ENCODE measurements at regions not wholly inside any gene's neighbourhood (a gene's known extent, or its start where the extent isn't known, plus 50 kb on each side); places are given as distances from the start of the nearest gene placed in this dataset.

DNA sequence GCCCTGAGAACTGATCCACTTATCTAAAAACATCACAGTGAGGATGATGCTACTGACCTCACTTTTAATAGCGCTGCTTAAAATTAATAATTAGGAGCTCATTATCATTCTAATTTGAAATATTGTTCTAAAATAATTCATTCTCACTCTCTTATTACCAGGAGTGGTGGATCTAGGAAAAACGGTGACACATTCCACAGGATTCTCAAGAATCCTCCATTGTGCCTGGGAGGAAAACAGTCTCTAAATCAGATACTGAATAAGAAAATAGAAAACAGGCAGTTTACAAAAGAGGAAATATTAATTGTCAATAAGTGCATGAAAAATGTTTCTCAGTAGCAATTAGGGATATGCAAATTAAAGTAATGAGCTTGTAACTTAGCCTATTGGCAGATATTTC lies 187.4 kb downstream of the TENT5A start:
- no peak overlapping the region for H3K4me3 ChIP-seq (ENCODE audit: low read depth, low read length)
- DNase-seq (ENCODE audit: low read depth) = no peak
- TF ChIP-seq, protein P1, sequence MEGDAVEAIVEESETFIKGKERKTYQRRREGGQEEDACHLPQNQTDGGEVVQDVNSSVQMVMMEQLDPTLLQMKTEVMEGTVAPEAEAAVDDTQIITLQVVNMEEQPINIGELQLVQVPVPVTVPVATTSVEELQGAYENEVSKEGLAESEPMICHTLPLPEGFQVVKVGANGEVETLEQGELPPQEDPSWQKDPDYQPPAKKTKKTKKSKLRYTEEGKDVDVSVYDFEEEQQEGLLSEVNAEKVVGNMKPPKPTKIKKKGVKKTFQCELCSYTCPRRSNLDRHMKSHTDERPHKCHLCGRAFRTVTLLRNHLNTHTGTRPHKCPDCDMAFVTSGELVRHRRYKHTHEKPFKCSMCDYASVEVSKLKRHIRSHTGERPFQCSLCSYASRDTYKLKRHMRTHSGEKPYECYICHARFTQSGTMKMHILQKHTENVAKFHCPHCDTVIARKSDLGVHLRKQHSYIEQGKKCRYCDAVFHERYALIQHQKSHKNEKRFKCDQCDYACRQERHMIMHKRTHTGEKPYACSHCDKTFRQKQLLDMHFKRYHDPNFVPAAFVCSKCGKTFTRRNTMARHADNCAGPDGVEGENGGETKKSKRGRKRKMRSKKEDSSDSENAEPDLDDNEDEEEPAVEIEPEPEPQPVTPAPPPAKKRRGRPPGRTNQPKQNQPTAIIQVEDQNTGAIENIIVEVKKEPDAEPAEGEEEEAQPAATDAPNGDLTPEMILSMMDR (IDR thresholded peaks at IDR 0.05; ENCODE audit: low read depth, low read length, missing control alignments) = no peak

DNA sequence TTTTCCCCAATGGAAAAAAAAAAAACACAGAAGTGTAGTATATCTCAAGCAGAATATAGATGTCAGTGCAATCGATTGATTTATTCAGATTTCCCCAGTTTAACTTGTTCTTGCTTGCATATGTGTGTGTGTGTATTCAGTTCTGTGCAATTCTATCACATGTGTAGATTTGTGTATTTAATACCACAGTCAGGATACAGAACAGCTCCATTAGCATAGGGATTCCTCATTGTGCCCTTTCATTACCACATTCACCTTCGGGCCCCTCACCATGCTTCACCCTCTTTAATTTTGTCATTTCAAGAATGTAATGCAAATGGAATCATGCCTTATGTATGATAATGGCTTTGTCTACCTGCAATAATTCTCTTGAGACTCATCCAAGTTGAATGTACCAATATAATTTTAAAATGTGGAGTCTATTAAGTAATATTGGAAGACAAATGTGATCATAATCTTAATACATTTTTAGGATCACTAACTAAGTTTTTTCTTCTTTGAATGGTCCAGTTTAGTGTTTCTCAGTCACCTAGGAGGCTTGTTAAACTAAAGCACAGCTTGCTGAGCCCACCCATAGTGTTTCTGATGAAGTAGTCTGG lies 187.9 kb downstream of the TENT5A start:
- TF ChIP-seq, protein P1 (IDR thresholded peaks at IDR 0.05; ENCODE audit: low read depth, low read length, missing control alignments) = no peak
- no peak for DNase-seq (ENCODE audit: low read depth)
- H3K4me3 ChIP-seq (ENCODE audit: low read depth, low read length) = no peak overlapping the region

DNA sequence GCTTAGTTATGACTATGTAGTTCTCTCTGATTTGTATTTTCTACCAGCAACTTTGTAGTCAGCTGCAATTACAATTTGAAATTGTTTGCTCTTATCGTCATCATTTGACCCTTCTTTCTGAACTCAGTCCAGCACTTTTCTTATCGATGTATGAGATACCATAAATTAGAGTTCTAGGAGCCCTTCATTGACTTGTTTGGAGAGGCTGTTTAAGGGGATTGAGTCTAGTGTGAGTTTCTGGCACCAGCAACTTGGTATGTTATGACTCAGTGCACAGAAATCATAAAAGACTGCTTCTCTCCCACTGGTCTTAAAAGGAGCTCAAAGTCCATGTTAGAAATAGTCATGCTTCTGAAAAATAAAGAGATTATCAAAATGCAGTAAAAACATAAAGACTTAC lies 190.3 kb downstream of the TENT5A start:
- H3K4me3 ChIP-seq (ENCODE audit: low read depth, low read length) = no peak overlapping the region

DNA sequence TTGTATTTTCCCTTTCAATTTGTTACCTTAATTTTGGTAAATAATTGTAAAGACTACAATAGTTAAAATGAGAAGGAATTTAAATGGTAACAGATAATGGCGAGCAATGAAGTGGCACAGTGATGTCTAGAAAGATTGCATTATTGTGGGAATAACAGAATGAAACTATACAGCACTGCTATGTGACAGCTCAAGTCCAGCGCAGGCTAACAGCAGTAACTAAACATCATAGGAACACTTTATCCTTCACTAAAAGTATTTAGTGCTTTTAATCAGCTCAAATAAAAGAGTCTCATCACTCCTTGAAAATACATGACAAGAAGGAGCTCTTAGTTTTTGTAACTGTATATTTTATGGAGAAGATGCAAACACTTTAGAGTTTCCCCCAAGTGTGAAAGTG lies 190.8 kb downstream of the TENT5A start:
- no peak overlapping the region for H3K4me3 ChIP-seq (ENCODE audit: low read depth, low read length)
- no peak for DNase-seq (ENCODE audit: low read depth)
- TF ChIP-seq, protein P1 (IDR thresholded peaks at IDR 0.05; ENCODE audit: low read depth, low read length, missing control alignments) = no peak

More for the DNA sequence above, 190.3 kb downstream of the TENT5A start:
- TF ChIP-seq, protein P1 (IDR thresholded peaks at IDR 0.05; ENCODE audit: low read depth, low read length, missing control alignments) = no peak
- no peak for DNase-seq (ENCODE audit: low read depth)

DNA sequence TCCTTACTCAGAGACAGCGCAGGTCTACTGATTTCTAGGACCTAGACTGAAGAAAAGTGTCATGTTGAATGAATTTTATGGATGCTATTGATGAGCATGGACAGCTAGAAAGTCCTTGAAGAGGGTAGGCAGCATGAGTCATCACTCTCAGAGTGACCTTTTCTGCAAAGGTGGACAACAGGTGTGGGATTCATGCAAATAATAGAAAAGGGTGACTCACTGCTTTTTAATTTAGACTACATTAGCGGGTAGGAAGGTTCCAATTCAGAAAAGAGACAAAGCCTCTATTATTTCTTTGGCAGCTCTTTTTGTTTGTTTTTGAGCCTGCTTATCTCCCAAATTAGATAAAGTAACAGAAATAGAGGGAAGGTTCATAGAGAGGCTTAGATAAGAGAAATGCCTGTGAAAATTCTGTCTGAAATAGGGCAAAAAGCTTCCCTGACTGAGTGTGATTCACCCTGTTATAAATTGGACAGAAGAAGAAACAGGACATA lies 191.4 kb downstream of the TENT5A start:
- no peak for DNase-seq (ENCODE audit: low read depth)
- no peak overlapping the region for H3K4me3 ChIP-seq (ENCODE audit: low read depth, low read length)
- TF ChIP-seq, protein P1 (IDR thresholded peaks at IDR 0.05; ENCODE audit: low read depth, low read length, missing control alignments) = no peak

DNA sequence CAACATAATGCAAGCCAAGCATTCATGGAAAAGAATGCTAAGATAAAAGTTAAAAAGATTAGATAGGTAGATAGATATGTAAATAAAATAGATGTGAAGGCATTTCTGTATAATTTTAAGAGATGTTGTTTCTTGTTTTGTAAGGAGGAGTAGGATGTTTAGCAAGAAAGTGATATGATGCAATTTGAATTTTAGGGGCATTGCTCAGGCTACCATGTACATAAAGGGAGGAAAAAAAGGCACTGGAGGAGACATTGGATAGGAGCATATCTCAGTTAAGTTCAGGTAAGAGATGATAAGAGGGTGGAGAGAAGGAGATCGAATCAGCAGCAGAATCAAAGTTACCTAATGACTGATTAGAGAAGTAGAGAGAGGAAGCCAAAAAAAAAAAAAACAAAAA lies 194.7 kb downstream of the TENT5A start:
- TF ChIP-seq, protein P1 (IDR thresholded peaks at IDR 0.05; ENCODE audit: low read depth, low read length, missing control alignments) = no peak
- H3K4me3 ChIP-seq (ENCODE audit: low read depth, low read length) = no peak overlapping the region
- DNase-seq (ENCODE audit: low read depth) = no peak

DNA sequence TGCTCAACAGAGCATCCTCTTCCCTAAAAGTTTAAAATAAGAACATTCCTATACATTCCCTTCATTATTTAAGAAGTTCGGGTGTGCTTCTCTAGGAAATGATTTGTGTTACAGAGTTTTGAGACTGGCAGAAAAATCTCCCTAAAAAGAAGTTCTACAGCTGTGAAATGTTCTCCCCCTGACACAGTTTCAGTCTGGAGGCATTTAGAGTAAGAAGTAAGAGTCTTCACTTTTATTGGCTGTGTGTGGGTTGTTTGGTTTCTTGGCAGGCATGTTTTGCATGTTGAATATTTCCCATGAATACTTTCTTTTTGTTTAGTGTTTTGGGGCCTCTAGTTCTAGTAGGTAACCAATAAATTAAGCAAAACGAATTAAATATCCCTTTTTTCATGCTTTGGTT lies 195.9 kb downstream of the TENT5A start:
- TF ChIP-seq, protein P1 (IDR thresholded peaks at IDR 0.05; ENCODE audit: low read depth, low read length, missing control alignments) = no peak
- H3K4me3 ChIP-seq (ENCODE audit: low read depth, low read length) = no peak overlapping the region
- DNase-seq (ENCODE audit: low read depth) = no peak

Data from GM12864 (cell line).